IPS DF 6.9 (cell line): ENCODE measurements at regions not wholly inside any gene's neighbourhood (a gene's known extent, or its start where the extent isn't known, plus 50 kb on each side); places are given as distances from the start of the nearest gene placed in this dataset.
"Not testable (repeated sequence)": the region's sequence is repeated elsewhere in the genome, so short reads cannot be mapped to it uniquely, and the experiment has no call there.

Experiments
- DNase-seq: peaks from one replicate; pipeline ENCODE4 v3.0.0-alpha.2; 2013; ENCODE audit warnings: low read depth, low spot score
- H3K27ac ChIP-seq: one replicate; pipeline ENCODE4 v1.5.1; 2013; ENCODE audit warnings: low read length, control low read depth
- H3K27me3 ChIP-seq: 2 replicates; pipeline ENCODE4 v1.6.1; 2013; ENCODE audit warnings: mild to moderate bottlenecking, low read length; ENCODE audit not compliant: control insufficient read depth, insufficient read depth
- H3K36me3 ChIP-seq: 2 replicates; pipeline ENCODE4 v1.6.1; 2013; ENCODE audit warnings: low read length; ENCODE audit not compliant: control insufficient read depth, insufficient read depth
- H3K4me1 ChIP-seq: 2 replicates; pipeline ENCODE4 v1.6.1; 2013; ENCODE audit warnings: low read length; ENCODE audit not compliant: control insufficient read depth, insufficient read depth
- H3K4me3 ChIP-seq: 2 replicates; pipeline ENCODE4 v1.5.1; 2013; ENCODE audit warnings: mild to moderate bottlenecking, low read length
- H3K9me3 ChIP-seq: 2 replicates; pipeline ENCODE4 v1.6.1; 2013; ENCODE audit warnings: low read length, inconsistent platforms; ENCODE audit not compliant: control insufficient read depth, insufficient read depth
- WGBS: extraction: QIAGEN DNeasy Blood & Tissue Kit; methylation state at CpG from one replicate; pipeline ENCODE4 v1.1.7; 2013; ENCODE audit warnings: mixed read lengths, missing lambda C conversion rate; ENCODE audit not compliant: insufficient read length, insufficient coverage; 5-methylcytosine and 5-hydroxymethylcytosine counted together

DNA sequence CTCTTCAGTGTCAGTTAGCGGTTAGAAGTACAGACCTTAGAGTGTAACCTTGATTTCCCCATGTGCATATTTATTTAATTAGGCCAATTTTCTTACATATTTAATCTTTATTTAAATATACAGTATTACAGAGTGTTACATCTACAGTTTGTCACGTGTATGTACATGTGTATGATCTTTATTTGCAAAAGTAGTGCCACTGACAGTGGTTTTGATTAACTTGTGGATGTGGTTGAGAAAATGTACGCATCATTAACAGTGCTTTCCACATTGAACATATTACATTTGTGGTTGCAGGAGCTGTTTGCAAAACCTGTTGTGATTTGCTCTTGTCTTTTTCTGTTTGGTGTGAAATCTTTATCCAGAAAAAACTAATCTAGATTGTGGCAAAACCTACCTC is 535.5 kb downstream of the FLRT2 start:
- DNase-seq = no peak
- Histone ChIP-seq H3K4me3 (no peak overlapping the region), H3K27me3 (no peaks in the 10 kb centered on the region), H3K27ac (no peak overlapping the region), H3K36me3 (no peaks in the 10 kb centered on the region), H3K9me3 (no peaks in the 10 kb centered on the region), H3K4me1 (no peaks in the 10 kb centered on the region)
- WGBS = no CpG with 5 or more reads among the region's 3 CpGs

DNA sequence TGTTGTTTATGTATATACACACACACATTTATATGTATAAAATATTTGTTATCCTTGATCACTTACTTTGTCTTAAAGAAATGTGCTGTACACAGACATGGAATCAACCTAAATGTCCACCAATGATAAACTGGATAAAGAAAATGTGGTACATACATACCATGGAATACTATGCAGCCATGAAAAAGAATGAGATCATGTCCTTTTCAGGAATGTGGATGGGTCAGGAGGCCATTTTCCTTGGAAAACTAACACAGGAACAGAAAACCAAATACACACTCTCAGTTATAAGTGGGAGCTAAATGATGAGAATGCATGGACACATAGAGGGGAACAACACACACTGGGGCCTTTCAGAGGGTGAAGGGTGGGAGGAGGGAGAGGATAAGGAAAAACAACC is 534.7 kb downstream of the FLRT2 start:
- H3K27ac ChIP-seq, DNase-seq, H3K4me1 ChIP-seq, H3K27me3 ChIP-seq, H3K4me3 ChIP-seq, H3K9me3 ChIP-seq, H3K36me3 ChIP-seq: not testable (repeated sequence)

DNA sequence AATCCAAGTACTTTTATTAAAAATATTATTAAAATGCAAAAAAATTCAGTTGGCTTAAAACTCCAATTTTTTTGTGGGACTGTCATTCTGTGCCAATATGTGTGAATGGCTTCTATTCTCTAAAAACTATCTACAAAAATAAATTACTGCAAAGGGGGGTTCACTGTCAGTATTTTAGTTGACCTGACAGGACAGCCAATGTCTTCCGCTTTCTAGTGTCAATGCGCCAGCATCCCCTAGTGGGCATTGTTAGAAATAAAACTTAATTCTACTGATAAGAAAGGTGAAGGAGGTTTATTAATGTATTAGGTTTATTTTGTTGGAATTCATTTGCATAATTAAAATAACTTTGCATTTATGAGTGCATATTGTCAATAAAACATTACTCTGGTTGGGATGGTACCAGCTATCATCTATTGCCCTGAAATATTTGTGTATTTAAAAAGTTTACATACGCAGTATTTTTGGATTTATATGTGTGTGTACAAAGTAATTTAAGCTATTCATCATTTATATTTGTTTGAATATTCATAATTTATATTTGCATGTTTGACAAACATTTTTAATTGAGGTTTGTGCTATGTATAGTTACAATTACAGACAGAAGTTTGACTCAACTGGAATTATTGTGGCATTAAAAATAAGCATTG is 527.2 kb downstream of the FLRT2 start:
- DNase-seq = no peak
- no peaks in the 10 kb centered on the region for H3K9me3 ChIP-seq
- H3K27ac ChIP-seq = no peak overlapping the region
- no peaks in the 10 kb centered on the region for H3K4me1 ChIP-seq
- no peak overlapping the region for H3K4me3 ChIP-seq
- H3K27me3 ChIP-seq = no peaks in the 10 kb centered on the region
- no peaks in the 10 kb centered on the region for H3K36me3 ChIP-seq
- WGBS = no CpG with 5 or more reads among the region's 3 CpGs

DNA sequence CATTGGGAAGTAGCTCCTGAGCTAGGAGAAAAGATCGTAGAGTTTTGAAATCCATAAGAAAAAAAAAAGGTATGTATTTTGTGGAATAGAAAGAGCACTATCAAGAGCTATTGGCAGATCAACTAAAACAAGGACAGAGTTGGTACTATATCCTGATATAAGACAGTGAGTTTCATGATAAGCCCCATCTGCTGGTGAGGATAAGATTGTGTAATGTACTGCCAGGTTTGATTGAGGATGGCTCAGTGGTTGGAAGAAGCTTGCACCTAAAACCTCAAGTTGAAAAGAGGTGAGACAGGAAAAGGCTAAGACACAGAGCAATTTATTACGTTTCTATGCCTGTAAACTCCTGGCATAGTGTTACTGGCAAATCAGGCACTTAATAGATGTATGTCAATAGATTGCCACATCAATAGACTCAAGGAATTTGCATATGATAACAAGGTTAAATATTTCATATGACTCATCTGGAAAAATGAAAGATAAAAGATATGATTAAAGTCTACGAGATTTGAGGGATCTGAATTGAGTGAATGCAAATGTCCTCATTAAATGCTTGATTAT is 525.6 kb downstream of the FLRT2 start:
- Histone ChIP-seq H3K9me3 (no peaks in the 10 kb centered on the region), H3K27ac (no peak overlapping the region), H3K4me1 (no peaks in the 10 kb centered on the region), H3K36me3 (no peaks in the 10 kb centered on the region), H3K4me3 (no peak overlapping the region), H3K27me3 (no peaks in the 10 kb centered on the region)
- no peak for DNase-seq
- WGBS = no CpG with 5 or more reads among the region's 3 CpGs

DNA sequence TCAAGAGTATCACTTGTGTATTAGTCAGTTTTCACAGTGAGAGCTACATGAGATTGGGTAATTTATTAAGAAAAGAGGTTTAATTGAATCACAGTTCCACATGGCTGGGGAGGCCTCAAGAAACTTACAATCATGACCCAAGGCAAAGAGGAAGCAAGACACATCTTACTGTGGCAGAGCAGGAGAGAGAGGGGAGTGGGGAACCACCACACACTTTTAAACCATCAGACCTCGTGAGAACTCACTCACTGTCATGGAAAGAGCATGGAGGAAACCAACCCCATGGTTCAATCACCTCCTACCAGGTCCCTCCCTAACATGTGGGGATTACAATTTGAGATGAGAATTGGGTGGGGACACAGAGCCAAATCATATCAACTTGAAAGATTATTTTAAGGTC is 522.9 kb downstream of the FLRT2 start:
- H3K36me3 ChIP-seq = no peaks in the 10 kb centered on the region
- no peaks in the 10 kb centered on the region for H3K9me3 ChIP-seq
- H3K27ac ChIP-seq = no peak overlapping the region
- no CpG with 5 or more reads among the region's 1 CpG for WGBS
- no peaks in the 10 kb centered on the region for H3K4me1 ChIP-seq
- no peak for DNase-seq
- H3K4me3 ChIP-seq = no peak overlapping the region
- no peaks in the 10 kb centered on the region for H3K27me3 ChIP-seq

DNA sequence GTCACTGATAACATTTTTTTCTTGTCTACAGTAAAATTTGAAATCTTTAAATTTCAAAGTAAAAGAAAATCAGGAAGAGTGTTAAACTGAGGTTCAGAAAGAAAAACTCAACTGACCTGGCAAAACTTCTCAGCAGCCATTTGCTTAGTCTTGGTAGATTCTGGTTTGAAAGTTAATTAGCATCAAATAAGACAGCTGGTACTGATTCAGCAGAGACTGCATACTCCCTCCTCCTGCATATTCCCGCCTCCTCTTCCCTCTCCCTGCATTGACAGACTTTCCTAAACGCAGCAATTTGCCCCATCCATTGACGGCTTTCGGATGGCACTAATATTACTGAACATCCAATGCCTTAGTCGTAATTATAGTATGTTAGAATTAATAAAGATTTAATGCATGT is 520.8 kb downstream of the FLRT2 start:
- H3K36me3 ChIP-seq = no peaks in the 10 kb centered on the region
- no CpG with 5 or more reads among the region's 5 CpGs for WGBS

DNA sequence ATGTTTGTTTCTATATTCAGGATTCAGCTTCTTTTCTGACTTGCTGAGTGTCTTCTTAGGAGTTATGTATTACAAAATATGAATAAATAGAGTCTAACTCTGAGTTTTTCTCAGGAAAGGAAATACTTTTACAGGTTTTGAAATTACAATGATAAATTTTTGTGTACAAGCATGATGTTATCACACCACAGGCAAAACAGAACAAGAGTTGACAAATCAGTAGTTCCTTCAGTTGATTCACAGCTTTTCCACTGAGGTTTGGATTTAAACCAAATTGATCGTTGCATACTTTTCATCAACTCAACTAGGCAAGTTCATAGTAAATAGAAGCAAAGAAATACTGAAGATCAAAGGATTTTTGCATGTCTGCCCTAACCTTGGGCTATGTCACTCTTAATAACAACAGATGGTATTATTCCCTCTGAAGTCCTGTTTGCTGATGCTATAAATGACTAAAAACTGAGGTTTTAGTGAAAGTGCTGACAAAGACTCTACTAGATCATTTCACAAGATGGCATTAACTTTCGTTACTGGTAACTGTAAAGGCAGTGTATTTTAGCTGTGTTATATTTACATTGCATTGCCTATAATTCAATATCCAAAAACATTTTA is 520.2 kb downstream of the FLRT2 start:
- Histone ChIP-seq H3K27me3 (no peaks in the 10 kb centered on the region), H3K4me3 (no peak overlapping the region), H3K9me3 (no peaks in the 10 kb centered on the region), H3K27ac (no peak overlapping the region), H3K4me1 (no peaks in the 10 kb centered on the region), H3K36me3 (no peaks in the 10 kb centered on the region)
- no CpG with 5 or more reads among the region's 2 CpGs for WGBS
- DNase-seq = no peak

More for the DNA sequence above, 520.8 kb downstream of the FLRT2 start:
- no peak overlapping the region for H3K4me3 ChIP-seq
- no peaks in the 10 kb centered on the region for H3K27me3 ChIP-seq
- H3K9me3 ChIP-seq = no peaks in the 10 kb centered on the region
- H3K27ac ChIP-seq = no peak overlapping the region
- no peaks in the 10 kb centered on the region for H3K4me1 ChIP-seq
- DNase-seq = no peak

DNA sequence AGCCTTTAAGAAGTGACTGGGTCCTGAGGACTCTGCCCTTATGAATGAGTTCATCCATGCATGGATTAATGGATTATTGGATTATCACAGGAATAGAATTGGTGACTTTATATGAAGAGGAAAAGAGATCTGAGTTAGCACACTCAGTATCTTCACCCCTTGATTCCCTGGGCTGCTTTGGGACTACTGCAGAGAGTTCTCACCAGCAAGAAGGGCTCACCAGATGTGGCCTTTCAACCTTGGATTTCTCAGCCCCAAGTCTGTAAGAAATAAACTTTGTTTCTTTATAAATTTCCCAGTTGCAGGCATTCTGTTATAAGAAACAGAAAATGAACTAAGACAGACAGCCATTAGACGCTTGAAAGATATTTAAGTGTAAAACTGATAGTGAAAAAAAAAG is 509.2 kb downstream of the FLRT2 start:
- Histone ChIP-seq H3K27me3 (no peaks in the 10 kb centered on the region), H3K4me3 (no peak overlapping the region), H3K36me3 (no peaks in the 10 kb centered on the region), H3K9me3 (no peaks in the 10 kb centered on the region), H3K4me1 (no peaks in the 10 kb centered on the region), H3K27ac (no peak overlapping the region)
- DNase-seq = no peak
- WGBS = no CpG with 5 or more reads among the region's 1 CpG

DNA sequence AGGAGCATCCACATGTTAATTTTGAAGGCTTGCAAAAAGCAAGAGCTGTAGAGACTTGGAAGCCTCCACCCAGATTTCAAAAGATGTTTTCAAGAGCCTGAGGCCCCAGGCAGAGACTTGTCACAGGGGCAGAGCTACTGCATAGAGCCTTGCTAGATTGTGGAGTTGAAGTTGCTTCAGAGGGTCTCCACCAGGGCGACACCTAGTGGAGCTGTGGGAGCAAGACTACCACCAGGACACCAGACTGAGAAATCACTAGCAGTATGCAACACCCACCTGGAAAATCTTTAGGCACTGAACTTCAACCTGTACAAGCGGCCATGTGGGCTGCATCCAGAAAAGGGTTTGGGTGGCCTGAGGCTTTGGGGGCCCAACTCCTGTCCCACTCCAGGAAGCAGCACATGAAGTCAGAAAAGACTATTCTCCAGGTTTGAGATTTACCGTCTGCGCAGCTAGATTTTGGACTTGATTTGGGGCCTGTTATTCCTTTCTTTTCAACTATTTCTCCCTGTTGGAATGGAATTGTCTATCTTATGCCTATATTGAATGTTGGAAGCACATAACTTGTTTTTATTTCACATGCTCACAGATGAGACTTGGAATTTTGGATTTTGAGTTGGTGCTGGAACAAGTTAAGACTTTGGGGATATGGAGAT is 508.6 kb downstream of the FLRT2 start:
- Histone ChIP-seq H3K27me3 (no peaks in the 10 kb centered on the region), H3K4me1 (no peaks in the 10 kb centered on the region), H3K9me3 (no peaks in the 10 kb centered on the region), H3K27ac (no peak overlapping the region), H3K4me3 (no peak overlapping the region), H3K36me3 (no peaks in the 10 kb centered on the region)
- WGBS = no CpG with 5 or more reads among the region's 4 CpGs
- DNase-seq = peak; percentile 61

DNA sequence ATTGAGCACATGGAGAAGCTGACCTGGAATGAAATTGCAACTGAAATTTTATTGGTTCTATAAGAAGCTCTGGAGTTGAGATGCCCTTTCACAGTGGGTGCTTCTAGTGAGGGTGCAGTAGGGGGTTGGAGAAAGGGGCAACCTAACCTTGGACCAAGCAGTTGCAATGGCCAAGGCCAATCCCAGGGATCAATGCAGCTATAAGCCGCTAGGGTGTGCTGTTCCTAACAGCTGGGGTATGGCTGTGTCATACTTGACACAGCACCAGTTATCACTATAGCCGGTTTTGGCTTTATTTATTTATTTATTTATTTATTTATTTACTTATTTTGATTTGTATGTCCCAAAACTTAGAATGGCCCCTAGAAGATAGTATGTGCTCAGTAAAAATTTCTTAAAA is 505.9 kb downstream of the FLRT2 start:
- no CpG with 5 or more reads among the region's 2 CpGs for WGBS
- H3K27me3 ChIP-seq = no peaks in the 10 kb centered on the region
- peak; percentile 45 for DNase-seq

More for the DNA sequence above, 505.9 kb downstream of the FLRT2 start:
- Histone ChIP-seq H3K36me3 (no peaks in the 10 kb centered on the region), H3K27ac (no peak overlapping the region), H3K4me1 (no peaks in the 10 kb centered on the region; the same call in 1 of the 2 replicates), H3K9me3 (no peaks in the 10 kb centered on the region), H3K4me3 (no peak overlapping the region)
